Left lung (tissue), 4 donors: ENCODE measurements at regions not wholly inside any gene's neighbourhood (a gene's known extent, or its start where the extent isn't known, plus 50 kb on each side); places are given as distances from the start of the nearest gene placed in this dataset.

Experiments used
- ATAC-seq: fragments of 200-7000 bp; cut with Tn5 transposase; one replicate; pipeline ENCODE4 v1.9.1; 2020; ENCODE audit warnings: moderate library complexity
- DNase-seq, 4 donors: peaks; one replicate each; pipeline ENCODE4 v3.0.0-alpha.2; 2013 to 2020
- H3K27ac ChIP-seq, 2 donors: fragments of 200-600 bp; sonication (generic) in 1 of 2; one replicate each; pipeline versions ENCODE4 v1.5.0 to v1.8.0; 2020 to 2021
- H3K27me3 ChIP-seq, 2 donors: fragments of 200-600 bp; sonication (generic) in 1 of 2; one replicate each; pipeline versions ENCODE4 v1.5.0 to v1.8.0; 2020 to 2021
- H3K36me3 ChIP-seq, 2 donors: fragments of 200-600 bp; sonication (generic) in 1 of 2; one replicate each; pipeline versions ENCODE4 v1.5.0 to v1.8.0; 2020 to 2021
- H3K4me1 ChIP-seq, 2 donors: fragments of 200-600 bp; one replicate each; pipeline ENCODE4 v1.8.0; 2021
- H3K4me3 ChIP-seq, 2 donors: fragments of 200-600 bp; sonication (generic) in 1 of 2; one replicate each; pipeline versions ENCODE4 v1.5.0 to v1.8.0; 2020 to 2021; ENCODE audit warnings: mild to moderate bottlenecking in 1 of 2
- H3K9me3 ChIP-seq, 2 donors: fragments of 200-600 bp; sonication (generic) in 1 of 2; one replicate each; pipeline versions ENCODE4 v1.5.0 to v1.8.0; 2020 to 2021
- intact Hi-C, 2 donors: fragments of 100-400 bp; cut with DNase I; formaldehyde crosslinking; loops; one replicate each; pipeline versions ENCODE4 v1.11.2 to v1.14.2; 2022
- TF ChIP-seq, protein P1 (sequence below), 2 donors: fragments of 200-600 bp; sonication (generic) in 1 of 2; IDR thresholded peaks; one replicate each; pipeline versions ENCODE4 v1.5.0 to v1.8.0; 2021; ENCODE audit warnings: antibody characterized with exemption in 2 of 2
- donor health status: DM: no; HTN: yes; CAD: no.
- donor health status: DM: no; HTN: no; CAD: no.

- intact Hi-C loops: no loop called here
- no peak overlapping the region for H3K4me3 ChIP-seq
- no peaks in the 10 kb centered on the region for H3K4me1 ChIP-seq
- H3K9me3 ChIP-seq: peaks cover 0 to 17% of the 10 kb centered on the region in 2 donors
- no peak for ATAC-seq
- H3K27ac ChIP-seq: no peak overlapping the region
- TF ChIP-seq, protein P1, sequence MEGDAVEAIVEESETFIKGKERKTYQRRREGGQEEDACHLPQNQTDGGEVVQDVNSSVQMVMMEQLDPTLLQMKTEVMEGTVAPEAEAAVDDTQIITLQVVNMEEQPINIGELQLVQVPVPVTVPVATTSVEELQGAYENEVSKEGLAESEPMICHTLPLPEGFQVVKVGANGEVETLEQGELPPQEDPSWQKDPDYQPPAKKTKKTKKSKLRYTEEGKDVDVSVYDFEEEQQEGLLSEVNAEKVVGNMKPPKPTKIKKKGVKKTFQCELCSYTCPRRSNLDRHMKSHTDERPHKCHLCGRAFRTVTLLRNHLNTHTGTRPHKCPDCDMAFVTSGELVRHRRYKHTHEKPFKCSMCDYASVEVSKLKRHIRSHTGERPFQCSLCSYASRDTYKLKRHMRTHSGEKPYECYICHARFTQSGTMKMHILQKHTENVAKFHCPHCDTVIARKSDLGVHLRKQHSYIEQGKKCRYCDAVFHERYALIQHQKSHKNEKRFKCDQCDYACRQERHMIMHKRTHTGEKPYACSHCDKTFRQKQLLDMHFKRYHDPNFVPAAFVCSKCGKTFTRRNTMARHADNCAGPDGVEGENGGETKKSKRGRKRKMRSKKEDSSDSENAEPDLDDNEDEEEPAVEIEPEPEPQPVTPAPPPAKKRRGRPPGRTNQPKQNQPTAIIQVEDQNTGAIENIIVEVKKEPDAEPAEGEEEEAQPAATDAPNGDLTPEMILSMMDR (IDR thresholded peaks at IDR 0.05): no peak
- peak in 1 of 4 donors; percentile 42 for DNase-seq
- no peaks in the 10 kb centered on the region for H3K36me3 ChIP-seq
- H3K27me3 ChIP-seq: peaks cover 0 to 9% of the 10 kb centered on the region in 2 donors
Measured at GRCh38 chr2:217269701-217270484, 410.0 kb upstream of the TNP1 start.

DNA sequence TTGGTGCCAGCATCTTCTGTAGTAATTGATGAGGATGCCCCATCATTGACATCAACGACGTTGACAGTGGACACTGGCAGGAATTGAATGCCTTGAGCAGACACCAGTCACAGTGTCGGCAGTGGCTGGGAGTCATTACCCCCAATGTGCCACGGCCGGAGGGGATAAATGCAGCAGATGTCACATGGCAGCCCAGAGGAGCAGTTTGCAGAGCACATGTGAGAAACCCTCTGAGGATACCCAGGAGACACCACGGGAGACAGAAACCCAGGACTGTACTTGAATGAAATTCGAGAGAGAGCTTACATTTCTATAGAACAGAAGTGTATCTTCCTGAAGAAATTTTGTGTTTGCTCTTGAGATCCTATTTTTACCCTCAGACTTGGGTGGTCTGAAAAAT, 409.1 kb upstream of the TNP1 start:
- no peaks in the 10 kb centered on the region for H3K4me1 ChIP-seq
- intact Hi-C loops: no loop called here
- TF ChIP-seq, protein P1 (IDR thresholded peaks at IDR 0.05): no peak

DNA sequence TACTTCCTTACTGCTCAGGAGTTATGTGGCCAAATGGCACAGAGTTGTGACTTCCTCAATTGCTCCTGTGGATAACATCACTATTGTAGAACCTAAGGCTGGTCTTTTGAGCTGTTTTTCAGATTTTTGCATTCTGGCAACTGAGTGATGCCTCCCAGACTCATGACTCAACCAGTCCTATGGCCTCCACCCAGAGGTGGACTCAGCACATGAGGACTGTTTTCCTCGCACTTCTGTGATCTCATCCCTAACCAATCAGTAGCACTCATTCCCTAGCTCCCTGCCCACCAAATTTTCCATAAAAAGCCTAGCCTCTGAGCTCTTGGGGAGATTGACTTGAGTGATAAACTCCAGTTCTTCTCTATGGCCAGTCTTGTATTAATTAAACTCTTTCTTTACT, 407.9 kb upstream of the TNP1 start:
- Histone ChIP-seq H3K4me3 (no peak overlapping the region), H3K4me1 (no peaks in the 10 kb centered on the region), H3K27me3 (peaks cover 0 to 9% of the 10 kb centered on the region in 2 donors), H3K27ac (no peak overlapping the region), H3K9me3 (peaks cover 0 to 17% of the 10 kb centered on the region in 2 donors), H3K36me3 (no peaks in the 10 kb centered on the region)
- ATAC-seq (no peak), DNase-seq (no peak)
- intact Hi-C loops: no loop called here
- TF ChIP-seq, protein P1 (IDR thresholded peaks at IDR 0.05): no peak

More for the DNA sequence above, 409.1 kb upstream of the TNP1 start:
- no peak overlapping the region for H3K27ac ChIP-seq
- H3K4me3 ChIP-seq: no peak overlapping the region
- no peaks in the 10 kb centered on the region for H3K36me3 ChIP-seq
- peaks cover 0 to 9% of the 10 kb centered on the region in 2 donors for H3K27me3 ChIP-seq
- no peak for ATAC-seq
- peaks cover 0 to 17% of the 10 kb centered on the region in 2 donors for H3K9me3 ChIP-seq
- DNase-seq: no peak

DNA sequence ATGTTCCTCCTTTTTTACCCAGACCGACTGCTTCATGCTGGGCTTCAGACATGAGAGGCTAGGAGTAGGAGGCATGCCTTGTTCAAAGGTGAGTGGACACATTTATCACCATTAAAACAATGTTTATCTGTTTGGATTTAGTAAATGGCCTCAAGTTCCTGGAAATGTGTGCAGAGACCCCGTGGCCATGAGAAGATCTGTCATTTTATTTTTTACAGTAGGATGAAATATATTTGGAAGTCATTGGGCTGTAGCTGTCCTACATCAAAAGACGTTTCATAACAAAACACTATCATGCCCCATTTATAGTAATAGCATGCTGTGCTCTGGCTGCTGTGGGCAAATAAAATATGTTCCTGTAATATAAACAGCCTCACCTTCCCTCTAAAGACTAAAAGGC, 403.9 kb upstream of the TNP1 start:
- H3K4me1 ChIP-seq: no peaks in the 10 kb centered on the region
- no peak for ATAC-seq
- DNase-seq: no peak
- no peak overlapping the region for H3K27ac ChIP-seq
- H3K9me3 ChIP-seq: peaks cover 0 to 17% of the 10 kb centered on the region in 2 donors
- TF ChIP-seq, protein P1 (IDR thresholded peaks at IDR 0.05): no peak
- intact Hi-C loops: no loop called here
- H3K27me3 ChIP-seq: no peaks in the 10 kb centered on the region
- H3K36me3 ChIP-seq: no peaks in the 10 kb centered on the region
- no peak overlapping the region for H3K4me3 ChIP-seq

- intact Hi-C loops: no loop called here
- no peak overlapping the region for H3K27ac ChIP-seq
Measured at GRCh38 chr2:217262911-217263310, 403.0 kb upstream of the TNP1 start.

More at GRCh38 chr2:217262911-217263310, 403.0 kb upstream of the TNP1 start:
- peaks cover 0 to 12% of the 10 kb centered on the region in 2 donors for H3K9me3 ChIP-seq
- H3K27me3 ChIP-seq: no peaks in the 10 kb centered on the region
- no peaks in the 10 kb centered on the region for H3K4me1 ChIP-seq
- H3K4me3 ChIP-seq: no peak overlapping the region
- DNase-seq: no peak
- TF ChIP-seq, protein P1 (IDR thresholded peaks at IDR 0.05): no peak
- no peaks in the 10 kb centered on the region for H3K36me3 ChIP-seq
- ATAC-seq: no peak
